NCI-H774 (cell line): ENCODE measurements at regions not wholly inside any gene's neighbourhood (a gene's known extent, or its start where the extent isn't known, plus 50 kb on each side); places are given as distances from the start of the nearest gene placed in this dataset.
A peak's percentile ranks its signal among the peaks of the same experiment; 100 is the strongest.

Experiments
- DNase-seq: peaks from one replicate; lab custom pipeline; 2025; lab: John Stamatoyannopoulos, UW

- DNase-seq = no peak
These were observed 270.1 kb downstream of the SOX9 start for GRCh38 chr17:72390675-72391508.

GRCh38 chr17:72392056-72393010, 271.5 kb downstream of the SOX9 start:
- DNase-seq = no peak

- DNase-seq = no peak
These were observed 272.7 kb downstream of the SOX9 start for GRCh38 chr17:72393553-72393952.

GRCh38 chr17:72394531-72394930, 273.7 kb downstream of the SOX9 start:
- DNase-seq = no peak

- DNase-seq = no peak
These were observed 275.3 kb downstream of the SOX9 start for GRCh38 chr17:72396121-72396520.

GRCh38 chr17:72397223-72397667, 276.4 kb downstream of the SOX9 start:
- no peak for DNase-seq

GRCh38 chr17:72397687-72398086, 276.9 kb downstream of the SOX9 start:
- DNase-seq = no peak

- no peak for DNase-seq
These were observed 278.3 kb downstream of the SOX9 start for GRCh38 chr17:72399023-72399607.

GRCh38 chr17:72399608-72400487, 279.0 kb downstream of the SOX9 start:
- peak; percentile 51 for DNase-seq

- DNase-seq = no peak
These were observed 279.6 kb downstream of the SOX9 start for GRCh38 chr17:72400488-72400827.

- DNase-seq = no peak
These were observed 280.0 kb downstream of the SOX9 start for GRCh38 chr17:72400863-72401262.

GRCh38 chr17:72401883-72402726, 281.3 kb downstream of the SOX9 start:
- DNase-seq = no peak

- DNase-seq = no peak
These were observed 281.9 kb downstream of the SOX9 start for GRCh38 chr17:72402727-72403210.

- no peak for DNase-seq
These were observed 282.9 kb downstream of the SOX9 start for GRCh38 chr17:72403713-72404209.

GRCh38 chr17:72404872-72405271, 284.1 kb downstream of the SOX9 start:
- DNase-seq = no peak

- DNase-seq = no peak
These were observed 284.9 kb downstream of the SOX9 start for GRCh38 chr17:72405662-72406230.

- DNase-seq = no peak
These were observed 285.7 kb downstream of the SOX9 start for GRCh38 chr17:72406498-72406897.

- DNase-seq = peak; percentile 91
These were observed 286.6 kb downstream of the SOX9 start for GRCh38 chr17:72407336-72407909.

GRCh38 chr17:72407931-72408330, 287.1 kb downstream of the SOX9 start:
- DNase-seq = no peak
